Activated CD4-positive, CD25-positive, alpha-beta regulatory T cell treated with anti-CD3 and anti-CD28 coated beads, Interleukin-2, amount 50 U/mL, for 16 hours (primary cell): ENCODE measurements at regions not wholly inside any gene's neighbourhood (a gene's known extent, or its start where the extent isn't known, plus 50 kb on each side); places are given as distances from the start of the nearest gene placed in this dataset.
A peak's percentile ranks its signal among the peaks of the same experiment; 100 is the strongest.

Experiments
- DNase-seq: peaks from one replicate; pipeline ENCODE4 v3.0.0-alpha.2; 2020; ENCODE audit warnings: low read depth, low spot score

DNA sequence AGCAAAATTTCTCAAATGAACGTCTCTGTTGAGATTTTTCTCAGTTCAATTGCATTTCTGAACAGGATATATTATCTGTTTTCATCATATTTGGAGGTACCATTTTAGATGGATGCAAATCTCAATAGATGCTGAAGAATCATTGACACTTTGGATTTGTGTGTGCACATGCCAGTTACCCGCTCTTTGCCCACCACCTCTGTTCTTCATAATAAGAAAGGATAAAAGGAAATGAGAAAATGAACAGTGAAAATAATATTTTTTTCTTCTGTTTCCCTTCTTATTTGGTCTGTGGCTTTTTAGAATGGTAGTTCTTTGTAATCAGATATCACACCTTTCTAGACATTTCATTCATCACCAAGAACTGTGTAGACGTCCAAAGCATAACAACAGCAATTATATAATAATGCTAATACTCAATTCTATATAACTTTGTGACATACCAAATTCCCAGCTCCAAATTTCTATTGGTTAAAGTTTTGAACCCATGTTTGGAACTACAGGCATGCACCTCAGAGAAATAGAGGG lies 256.7 kb upstream of the SATB1 start:
- DNase-seq = no peak

DNA sequence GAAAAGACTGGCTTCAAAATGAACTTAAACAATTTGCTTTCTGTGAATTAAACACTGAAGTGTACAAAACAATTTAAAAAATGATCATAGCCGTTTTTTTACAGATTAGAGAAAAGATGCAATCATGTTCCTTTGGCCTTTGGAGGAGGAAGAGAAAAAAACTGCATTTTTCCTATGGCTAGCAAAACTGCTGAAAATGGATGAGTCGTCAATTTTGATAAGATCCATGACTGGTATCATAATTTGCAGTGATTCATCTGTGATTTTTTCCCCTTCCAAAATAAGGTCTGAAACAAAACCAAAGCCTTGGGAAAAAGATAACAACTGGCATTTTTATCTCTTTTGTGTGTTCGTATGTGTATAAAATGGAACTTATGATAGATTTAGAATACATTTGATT lies 255.6 kb upstream of the SATB1 start:
- DNase-seq = no peak

DNA sequence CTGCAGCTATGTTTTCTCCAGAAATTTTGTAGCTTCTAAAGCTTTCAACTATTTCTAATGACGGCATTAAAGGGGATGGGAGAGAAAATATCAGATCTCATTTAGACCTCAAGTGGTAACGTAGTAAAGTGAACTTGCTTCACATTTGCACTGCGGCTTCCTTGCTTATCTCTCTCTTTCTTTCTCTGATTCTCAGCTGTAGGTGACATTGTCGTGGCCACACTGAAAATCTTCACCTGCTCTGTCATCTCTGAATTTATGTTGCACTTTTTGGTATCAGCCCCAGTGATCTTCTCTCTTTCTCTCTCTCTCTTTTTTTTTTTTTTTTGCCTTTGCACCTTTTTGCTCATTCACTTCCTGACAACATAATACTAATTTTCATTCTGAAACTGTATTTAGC lies 254.1 kb upstream of the SATB1 start:
- DNase-seq = no peak

GRCh38 chr3:18675197-18675596 lies 250.1 kb upstream of the SATB1 start:
- DNase-seq = no peak

DNA sequence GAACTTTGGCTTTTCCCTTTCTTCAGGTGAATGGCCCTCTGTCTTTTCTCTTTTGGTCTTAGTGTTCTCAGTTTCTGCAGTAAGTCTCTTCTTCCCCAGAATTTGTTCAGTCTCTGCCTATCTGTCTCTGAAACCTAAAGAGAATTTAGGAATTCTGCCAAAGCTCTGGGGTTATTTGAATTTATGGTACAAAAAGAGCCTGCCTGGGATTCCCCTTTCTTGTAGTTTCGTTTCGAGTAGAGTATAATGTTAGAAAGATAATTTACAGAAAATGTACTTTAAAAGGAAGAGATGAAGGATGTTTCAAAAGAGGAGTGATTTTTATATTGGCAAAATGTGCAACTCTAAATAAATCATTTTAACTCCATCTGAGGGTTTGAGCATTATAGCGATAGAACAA lies 247.4 kb upstream of the SATB1 start:
- no peak for DNase-seq

GRCh38 chr3:18670759-18671158 lies 245.6 kb upstream of the SATB1 start:
- DNase-seq = no peak

GRCh38 chr3:18669374-18669773 lies 244.2 kb upstream of the SATB1 start:
- DNase-seq = no peak

- DNase-seq = no peak
These were observed 242.4 kb upstream of the SATB1 start for GRCh38 chr3:18667552-18667951.

DNA sequence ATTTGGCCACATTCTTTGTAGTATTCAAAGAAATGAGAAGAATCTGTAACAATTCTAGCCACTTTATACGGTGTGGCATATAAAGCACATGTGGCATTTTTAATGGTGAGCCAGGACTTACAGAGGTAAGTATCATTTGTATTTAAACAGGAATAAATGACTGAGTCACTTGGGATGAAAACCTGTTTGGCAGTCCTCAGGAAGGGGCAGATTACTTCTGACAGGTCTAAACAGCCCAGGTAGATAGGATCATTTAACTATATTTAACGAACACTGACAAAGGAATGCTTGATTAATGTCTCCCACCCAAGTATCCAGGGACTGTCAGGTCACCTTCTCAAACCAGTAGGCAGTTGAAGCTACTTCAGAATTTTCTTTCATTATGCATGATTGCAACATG lies 241.5 kb upstream of the SATB1 start:
- no peak for DNase-seq

DNA sequence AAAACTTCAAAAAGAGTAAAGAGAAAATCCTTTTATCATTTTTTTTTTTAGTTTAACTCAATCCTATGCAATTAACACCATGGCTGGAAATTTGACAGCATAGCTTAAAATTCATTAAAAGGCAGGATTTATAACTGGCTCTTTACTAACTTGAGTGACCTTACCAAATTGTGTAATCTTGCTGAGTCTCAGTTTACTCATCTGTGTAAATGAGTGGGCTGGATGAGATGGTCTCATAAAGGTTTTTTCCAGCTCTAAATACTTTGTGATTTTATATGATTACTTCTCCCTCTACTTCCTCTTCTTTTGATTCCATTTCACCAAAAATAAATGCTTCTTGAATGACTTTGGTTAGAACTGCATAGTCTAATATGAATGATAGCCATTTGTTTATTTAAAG lies 234.9 kb upstream of the SATB1 start:
- DNase-seq = no peak

DNA sequence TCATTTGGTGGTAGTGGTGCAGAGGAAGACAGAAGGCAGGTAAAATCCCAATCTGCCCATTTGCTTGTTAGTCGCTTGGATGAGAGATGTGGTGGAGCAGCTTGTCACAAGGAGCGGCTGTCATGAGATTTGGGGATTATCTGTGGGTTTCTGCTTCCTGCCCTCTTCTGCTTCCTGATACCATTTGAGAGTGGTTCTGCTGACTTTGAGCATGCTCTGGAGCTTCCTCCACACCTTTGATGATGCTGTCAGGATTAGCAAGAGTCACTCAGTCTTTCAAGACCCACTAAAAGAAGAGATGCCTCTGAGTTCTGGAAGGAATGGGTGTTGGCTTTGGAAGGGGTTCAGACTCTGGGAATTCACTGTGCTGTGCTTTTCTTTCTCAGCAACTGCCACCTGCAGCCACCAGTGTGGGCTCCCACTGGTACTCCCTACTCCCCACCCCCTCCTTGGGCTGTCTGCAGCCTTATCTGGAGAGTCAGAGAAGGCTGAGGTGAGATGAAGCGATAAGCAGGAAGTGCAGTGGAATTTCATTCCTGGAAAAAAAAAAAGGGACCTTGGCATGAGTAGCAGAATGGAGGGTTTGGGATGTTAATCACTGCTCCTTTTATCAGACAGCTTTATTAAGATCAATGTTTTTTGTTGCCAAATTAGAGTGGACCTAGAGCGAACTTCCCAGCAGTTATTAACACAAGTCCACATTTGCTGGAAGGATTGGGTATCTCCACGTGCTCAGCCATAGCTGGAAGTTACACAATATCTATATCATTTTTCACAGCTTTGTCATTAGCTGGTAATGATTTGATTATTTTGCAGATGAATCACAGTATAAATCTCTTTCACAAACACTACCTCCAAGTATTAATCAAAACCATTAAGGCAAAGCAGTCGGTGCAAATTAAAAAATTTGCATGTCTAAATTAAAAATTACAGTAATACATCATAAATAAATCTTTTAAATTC lies 233.0 kb upstream of the SATB1 start:
- no peak for DNase-seq

- DNase-seq = no peak
These were observed 231.7 kb upstream of the SATB1 start for GRCh38 chr3:18656866-18657265.

DNA sequence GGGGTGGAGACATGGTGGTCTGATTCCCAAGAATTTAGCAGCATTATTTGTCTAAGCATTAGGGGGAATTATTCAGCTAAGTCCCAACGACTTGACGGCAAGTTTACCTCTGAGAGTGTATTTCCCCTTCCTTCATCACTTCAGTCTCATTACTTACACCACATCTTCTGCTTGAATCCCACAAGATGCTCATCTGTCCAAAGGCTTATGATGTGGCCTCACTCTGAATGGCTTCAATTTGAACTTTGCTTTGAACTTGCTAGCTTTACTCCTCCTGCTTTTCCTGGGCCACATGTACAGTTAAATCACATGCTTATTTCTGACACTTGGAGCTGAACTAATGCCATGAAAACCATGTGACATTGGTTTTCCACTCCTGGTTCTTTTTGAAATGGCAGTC lies 231.3 kb upstream of the SATB1 start:
- no peak for DNase-seq

GRCh38 chr3:18655827-18656226 lies 230.7 kb upstream of the SATB1 start:
- DNase-seq = no peak

DNA sequence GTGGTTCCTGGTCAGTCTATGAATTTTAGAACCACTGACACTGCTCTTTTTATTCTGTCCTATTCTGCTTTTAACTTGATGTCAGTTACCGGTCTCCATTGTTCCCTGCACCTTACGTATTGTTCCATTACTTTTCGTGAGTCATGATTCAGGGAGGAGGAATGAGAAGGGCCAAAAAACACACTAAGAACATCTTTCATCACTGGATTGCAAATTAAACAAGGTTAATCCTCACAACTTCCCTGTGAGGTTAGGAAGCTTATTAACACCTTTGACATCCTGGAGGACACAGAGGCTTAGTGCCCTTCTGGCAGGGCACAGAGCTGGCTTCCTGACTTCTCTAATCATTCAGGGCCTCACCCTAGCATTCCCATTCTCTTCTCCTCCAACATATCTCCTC lies 227.6 kb upstream of the SATB1 start:
- DNase-seq = no peak

- DNase-seq = no peak
These were observed 225.6 kb upstream of the SATB1 start for GRCh38 chr3:18650731-18651130.

GRCh38 chr3:18649666-18650363 lies 224.7 kb upstream of the SATB1 start:
- peak; percentile 23 for DNase-seq

DNA sequence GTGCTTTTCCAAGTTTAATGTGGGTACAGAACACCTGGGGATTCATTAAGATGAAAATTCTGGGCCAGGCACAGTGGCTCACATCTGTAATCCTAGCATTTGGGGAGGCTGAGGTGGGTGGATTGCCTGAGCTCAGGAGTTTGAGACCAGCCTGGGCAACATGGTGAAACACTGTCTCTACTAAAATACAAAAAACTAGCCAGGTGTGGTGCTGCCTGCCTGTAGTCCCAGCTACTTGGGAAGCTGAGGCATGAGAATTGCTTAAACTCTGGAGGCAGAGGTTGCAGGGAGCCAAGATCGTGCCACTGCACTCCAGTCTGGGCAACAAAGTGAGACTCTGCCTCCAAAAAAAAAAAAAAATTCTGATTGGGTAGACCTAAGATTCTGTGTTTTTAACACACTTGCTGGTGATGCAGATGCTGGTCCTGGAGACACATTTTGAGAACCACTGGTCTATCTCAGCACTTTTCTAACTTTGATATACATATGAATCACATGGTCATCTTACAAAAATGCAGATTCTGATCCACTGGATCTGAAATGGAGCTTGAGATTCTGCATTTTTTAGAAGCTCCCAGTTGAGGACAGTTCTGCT lies 223.8 kb upstream of the SATB1 start:
- no peak for DNase-seq

DNA sequence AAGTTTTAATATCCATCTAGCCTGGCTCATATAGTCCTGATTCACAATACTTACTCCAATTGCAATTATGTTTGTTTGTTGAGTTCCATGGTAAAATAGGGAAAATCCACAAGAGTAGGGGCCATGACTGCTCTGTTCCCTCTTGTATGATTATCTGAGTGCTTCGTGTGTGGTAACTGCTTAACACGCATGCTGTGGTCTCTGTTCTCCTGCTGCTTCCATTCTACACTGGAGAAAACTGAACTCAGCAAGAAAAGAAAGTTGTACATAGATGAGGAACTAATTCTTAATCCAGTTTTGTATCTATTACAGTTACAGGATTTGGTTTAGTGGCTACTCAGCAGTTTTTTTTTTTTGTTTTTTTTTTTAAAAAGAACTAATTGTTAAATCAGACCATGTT lies 223.0 kb upstream of the SATB1 start:
- DNase-seq = no peak

DNA sequence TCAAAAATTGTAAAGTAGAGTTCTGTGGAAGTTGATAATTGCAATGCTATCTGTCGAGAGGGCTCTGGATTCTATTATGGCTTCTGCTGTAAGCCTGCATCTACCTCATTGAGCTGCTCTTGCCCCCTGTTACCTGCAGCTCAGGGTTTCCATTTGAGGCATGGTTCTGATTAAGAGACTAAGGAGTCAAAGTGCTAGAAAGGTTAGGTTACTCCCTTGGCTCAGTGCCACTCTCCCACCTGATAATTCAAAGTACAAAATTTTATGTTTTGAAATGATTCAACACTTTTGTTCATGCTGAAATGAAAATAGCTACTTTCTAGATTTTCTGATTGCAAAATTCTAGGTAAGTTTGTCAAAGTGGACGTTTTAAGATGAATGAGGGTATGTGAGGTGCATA lies 220.5 kb upstream of the SATB1 start:
- no peak for DNase-seq

DNA sequence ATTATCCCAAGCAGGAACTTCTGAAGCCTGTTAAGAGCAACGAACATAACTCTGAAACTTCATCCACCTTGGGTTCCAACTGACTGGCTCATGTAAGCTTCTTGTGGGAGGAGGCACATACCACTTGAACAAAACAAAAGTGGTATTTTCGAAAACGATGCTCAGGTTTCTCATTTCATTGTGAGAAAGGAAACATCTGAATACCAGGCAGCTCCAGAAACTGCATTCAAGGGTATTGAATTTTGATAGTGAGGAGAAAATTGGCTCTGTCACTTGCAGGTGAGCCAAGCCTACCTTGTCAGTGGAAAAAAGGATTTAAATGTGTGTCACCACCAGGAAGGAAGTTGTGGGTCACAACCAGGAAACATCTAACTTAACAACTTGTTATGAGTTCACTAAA lies 218.1 kb upstream of the SATB1 start:
- no peak for DNase-seq

- DNase-seq = no peak
These were observed 216.8 kb upstream of the SATB1 start for GRCh38 chr3:18641916-18642315.
